Fibroblast of skin of right biceps (primary cell): ENCODE measurements at regions not wholly inside any gene's neighbourhood (a gene's known extent, or its start where the extent isn't known, plus 50 kb on each side); places are given as distances from the start of the nearest gene placed in this dataset.

ENCODE experiments used
- DNase-seq: peaks from one replicate; pipeline ENCODE4 v3.0.0-alpha.2; 2013

GRCh38 chr4:41430792-41431191 lies 107.2 kb upstream of the LIMCH1 start:
- DNase-seq: peak; percentile 40

DNA sequence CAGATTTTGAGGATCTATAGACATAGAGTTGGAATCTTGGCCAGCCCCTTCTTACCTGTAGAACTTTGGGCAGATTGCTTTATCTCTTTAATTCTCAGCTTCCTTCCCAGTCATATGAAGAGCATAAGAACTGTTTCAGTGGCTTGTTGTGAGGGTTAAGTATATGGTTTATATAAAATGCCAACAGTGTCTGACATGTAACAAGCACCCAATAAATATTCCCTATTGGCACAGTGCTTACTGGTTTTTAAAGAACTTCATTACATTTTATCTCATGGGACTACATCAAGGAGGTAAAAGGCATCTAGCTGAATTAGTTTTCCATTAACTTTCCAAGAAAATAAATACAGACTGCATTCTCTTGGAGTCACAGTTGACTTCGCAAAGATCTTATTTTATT lies 106.7 kb upstream of the LIMCH1 start:
- DNase-seq: no peak

GRCh38 chr4:41432219-41432618 lies 105.7 kb upstream of the LIMCH1 start:
- no peak for DNase-seq

- DNase-seq: peak; percentile 89
Observed at GRCh38 chr4:41432881-41433280, 105.1 kb upstream of the LIMCH1 start.

GRCh38 chr4:41433361-41433760 lies 104.6 kb upstream of the LIMCH1 start:
- DNase-seq: no peak

GRCh38 chr4:41435510-41435909 lies 102.4 kb upstream of the LIMCH1 start:
- DNase-seq: no peak

DNA sequence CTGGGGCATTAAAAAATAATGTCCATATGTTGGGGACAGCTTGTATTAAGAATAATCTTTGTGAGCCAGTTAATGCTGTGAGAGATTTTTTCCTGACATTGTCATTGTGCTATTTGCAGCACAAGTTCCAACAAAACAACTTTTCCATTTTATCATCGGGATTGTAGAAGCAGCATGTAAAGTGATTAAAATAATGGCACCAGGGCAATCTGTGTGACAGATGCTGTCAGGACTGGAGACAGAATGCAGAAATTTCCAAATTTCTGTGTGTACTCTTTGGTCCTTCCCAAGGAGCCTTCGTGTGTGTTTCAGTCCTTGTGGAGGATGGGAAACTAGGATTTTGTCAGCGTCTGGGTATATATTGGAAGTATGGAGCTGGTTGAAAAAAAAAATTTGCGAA lies 101.5 kb upstream of the LIMCH1 start:
- no peak for DNase-seq

DNA sequence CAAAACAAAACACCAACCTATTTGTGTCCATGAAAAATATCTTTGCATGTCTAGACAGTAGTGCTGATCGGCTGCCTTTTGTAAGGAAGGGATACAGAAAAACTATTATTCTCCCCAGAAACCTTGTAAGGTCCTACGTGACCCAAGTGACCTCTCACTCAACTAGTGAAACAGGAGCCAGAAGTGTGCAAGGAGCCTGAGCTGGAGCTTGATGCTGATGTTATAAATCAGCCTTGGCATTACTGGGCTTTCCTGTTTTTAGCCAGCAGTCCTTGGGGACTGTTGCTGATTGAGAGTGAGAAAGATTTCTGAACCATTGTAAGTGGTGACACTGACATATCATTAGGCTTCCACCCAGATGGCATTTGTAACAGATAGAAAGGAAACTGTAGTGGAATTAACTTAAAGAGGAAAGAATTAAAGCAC lies 100.8 kb upstream of the LIMCH1 start:
- DNase-seq: peak; percentile 19

GRCh38 chr4:41438931-41439297 lies 99.0 kb upstream of the LIMCH1 start:
- no peak for DNase-seq

- DNase-seq: no peak
Observed at GRCh38 chr4:41442810-41443209, 95.1 kb upstream of the LIMCH1 start.

DNA sequence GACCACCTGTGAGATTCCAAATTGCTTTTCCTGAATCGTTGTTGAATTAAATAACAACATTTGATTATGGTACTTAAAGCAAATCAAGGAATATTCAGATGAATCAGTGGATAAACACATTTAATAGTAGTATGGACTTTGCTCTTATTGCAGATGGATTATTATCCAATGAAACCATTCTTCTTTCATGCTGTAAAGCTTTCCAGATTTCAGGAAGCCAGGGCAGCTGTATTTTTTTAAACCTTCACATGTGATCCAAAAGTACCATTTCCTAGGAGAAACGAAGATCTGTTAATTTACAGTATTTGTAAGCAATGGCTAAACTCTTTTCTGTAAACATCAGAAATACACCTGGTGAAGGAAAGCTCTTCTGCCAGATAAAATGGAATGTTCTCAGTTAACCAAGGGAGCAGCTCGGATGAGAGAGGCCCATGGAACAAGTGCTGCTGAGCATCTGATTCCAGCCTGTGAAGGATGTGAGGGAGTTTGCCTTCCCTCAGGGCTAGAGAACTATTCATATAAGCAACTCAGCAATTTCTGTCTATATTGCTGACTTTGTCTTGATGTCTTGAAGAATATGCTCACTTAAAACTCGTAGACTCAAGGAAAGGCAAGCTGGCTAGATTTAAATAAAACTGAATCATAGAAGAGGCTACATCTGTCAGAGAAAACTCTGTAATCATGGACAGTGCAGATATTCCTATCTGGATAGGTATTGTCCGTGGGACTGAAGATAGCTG lies 94.4 kb upstream of the LIMCH1 start:
- DNase-seq: no peak

- no peak for DNase-seq
Observed at GRCh38 chr4:41446391-41446790, 91.6 kb upstream of the LIMCH1 start.

GRCh38 chr4:41446981-41447725 lies 90.8 kb upstream of the LIMCH1 start:
- DNase-seq: no peak

- peak; percentile 18 for DNase-seq
Observed at GRCh38 chr4:41448934-41449333, 89.0 kb upstream of the LIMCH1 start.

- no peak for DNase-seq
Observed at GRCh38 chr4:41451961-41452360, 86.0 kb upstream of the LIMCH1 start.

GRCh38 chr4:41452484-41453225 lies 85.3 kb upstream of the LIMCH1 start:
- no peak for DNase-seq

DNA sequence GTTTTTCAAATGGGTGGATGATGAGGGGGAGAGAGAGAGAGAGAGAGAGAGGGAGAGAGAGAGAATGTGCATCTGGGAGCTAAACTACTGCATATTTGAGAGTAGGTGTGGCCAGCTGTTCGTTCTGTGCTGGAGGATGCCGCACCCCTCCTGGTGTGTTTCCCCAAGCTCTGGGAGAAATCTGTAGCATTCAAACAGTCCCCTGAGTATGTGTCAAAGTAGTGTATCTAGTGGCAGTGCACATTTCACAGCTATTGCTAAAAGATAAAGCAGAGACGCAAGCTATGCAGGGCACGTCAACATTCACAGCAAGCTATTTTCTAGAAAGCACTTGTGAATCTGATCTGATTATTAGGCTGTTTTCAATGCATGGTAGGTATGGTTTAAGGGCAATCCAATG lies 83.5 kb upstream of the LIMCH1 start:
- DNase-seq: no peak

DNA sequence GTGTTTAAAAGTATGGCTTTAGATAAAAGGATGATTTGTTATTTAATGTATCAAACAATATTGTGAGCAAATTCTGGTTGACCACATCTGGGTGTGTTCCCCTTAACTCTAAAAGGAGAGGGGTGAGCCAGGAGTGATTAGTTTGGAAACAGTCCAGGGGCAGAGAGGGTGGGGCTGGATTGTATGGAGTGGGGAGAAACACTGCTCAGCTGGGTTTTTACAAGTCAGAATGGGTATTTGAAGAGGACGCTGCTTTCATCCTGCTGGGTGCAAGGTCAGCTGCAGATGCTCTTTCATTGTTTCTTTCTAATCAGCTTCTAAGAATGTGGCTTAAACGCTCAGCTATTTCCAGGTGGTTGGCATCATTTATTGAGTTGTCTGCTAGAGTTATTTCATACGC lies 82.8 kb upstream of the LIMCH1 start:
- no peak for DNase-seq

- DNase-seq: no peak
Observed at GRCh38 chr4:41456559-41457101, 81.3 kb upstream of the LIMCH1 start.

- no peak for DNase-seq
Observed at GRCh38 chr4:41458689-41459088, 79.3 kb upstream of the LIMCH1 start.

DNA sequence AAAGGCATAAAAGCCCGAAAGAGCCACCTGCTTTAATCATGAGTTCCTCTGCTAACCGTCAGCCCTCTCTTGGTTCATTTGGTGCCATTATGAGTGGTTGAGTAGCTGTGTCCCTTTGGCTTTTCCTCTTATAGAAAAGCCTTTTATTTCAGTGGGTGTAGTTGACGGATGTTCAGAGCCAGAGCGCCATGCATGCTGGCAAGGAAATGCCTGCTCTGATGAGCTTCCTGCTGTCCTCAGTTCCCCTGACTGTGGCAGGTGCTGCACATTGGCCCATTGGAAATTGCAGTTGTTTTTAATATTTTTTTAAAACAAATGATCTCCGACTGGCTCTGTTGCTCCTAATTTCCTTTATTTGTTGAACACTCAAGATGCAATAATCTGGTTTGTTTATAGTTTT lies 77.3 kb upstream of the LIMCH1 start:
- no peak for DNase-seq

- DNase-seq: no peak
Observed at GRCh38 chr4:41461780-41462307, 76.1 kb upstream of the LIMCH1 start.

DNA sequence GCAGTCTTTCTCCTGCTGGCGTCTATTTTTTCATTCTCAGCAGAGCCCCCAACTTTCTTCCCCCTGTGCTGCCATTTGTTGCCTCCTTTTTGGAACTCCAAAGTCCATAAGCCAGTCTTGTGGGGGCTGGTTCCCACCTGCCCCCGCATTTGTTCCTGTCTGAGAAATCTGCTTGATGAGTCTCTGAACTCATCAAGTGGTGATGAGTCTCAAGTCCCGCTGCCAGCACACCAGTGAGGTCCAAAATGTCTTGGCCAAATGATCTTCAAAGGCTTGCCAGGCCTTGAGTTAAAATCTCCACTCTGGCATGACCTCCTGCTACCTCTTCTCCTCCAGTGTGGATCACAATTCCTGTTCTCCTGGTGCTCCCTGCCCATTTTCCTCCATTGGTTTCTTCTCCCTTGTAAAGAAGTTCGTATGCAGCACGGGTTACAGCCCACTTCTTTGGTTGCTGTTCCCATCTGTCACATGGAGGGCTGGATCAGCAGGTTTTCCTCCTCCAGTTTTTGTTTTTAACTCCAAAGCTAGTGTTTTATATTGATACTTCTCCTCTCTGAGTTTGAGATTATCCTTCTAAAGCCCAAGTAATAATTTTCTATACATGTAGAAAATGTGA lies 72.7 kb upstream of the LIMCH1 start:
- no peak for DNase-seq
